SK-N-SH treated with all-trans-retinoic acid at 6 μM for 48 hours (cell line): ENCODE measurements at regions not wholly inside any gene's neighbourhood (a gene's known extent, or its start where the extent isn't known, plus 50 kb on each side); places are given as distances from the start of the nearest gene placed in this dataset.

Experiments
- ATAC-seq: fragments of 200-7000 bp; cut with Tn5 transposase; 3 replicates; pipeline ENCODE4 v1.9.1; 2020; ENCODE audit warnings: mild to moderate bottlenecking, moderate library complexity
- ARNTL ChIP-seq: fragments of 450-650 bp; formaldehyde crosslinking; IDR thresholded peaks from 2 replicates; pipeline ENCODE4 v1.5.0; 2020; ENCODE audit warnings: low read depth, mild to moderate bottlenecking, moderate library complexity, borderline replicate concordance
- BACH2 ChIP-seq: fragments of 250-450 bp; sonication (Bioruptor Pico); IDR thresholded peaks from 2 replicates; pipeline ENCODE4 v1.9.0; 2021; ENCODE audit warnings: mild to moderate bottlenecking, borderline replicate concordance
- CSDC2 ChIP-seq: fragments of 250-450 bp; sonication (Bioruptor Pico); IDR thresholded peaks from 2 replicates; pipeline ENCODE4 v1.5.0; 2020; ENCODE audit warnings: mild to moderate bottlenecking, moderate library complexity
- ESRRG ChIP-seq: fragments of 250-450 bp; sonication (Bioruptor Pico); IDR thresholded peaks from 2 replicates; pipeline ENCODE4 v1.6.1; 2021; ENCODE audit warnings: mild to moderate bottlenecking
- GLIS3 ChIP-seq: fragments of 250-450 bp; sonication (Bioruptor Pico); IDR thresholded peaks from 2 replicates; pipeline ENCODE4 v1.5.0; 2020; ENCODE audit warnings: mild to moderate bottlenecking, moderate library complexity
- ISL1 ChIP-seq: fragments of 250-450 bp; sonication (Bioruptor Pico); IDR thresholded peaks from 2 replicates; pipeline ENCODE4 v2.1.2; 2022; ENCODE audit warnings: mild to moderate bottlenecking, moderate library complexity
- OSR1 ChIP-seq: fragments of 250-450 bp; sonication (Bioruptor Pico); IDR thresholded peaks from 2 replicates; pipeline ENCODE4 v1.8.0; 2022; ENCODE audit warnings: moderate library complexity, mild to moderate bottlenecking, inconsistent platforms
- PPARA ChIP-seq: fragments of 250-450 bp; sonication (Bioruptor Pico); IDR thresholded peaks from 2 replicates; pipeline ENCODE4 v1.5.0; 2020; ENCODE audit warnings: mild to moderate bottlenecking, borderline replicate concordance
- RARB ChIP-seq: fragments of 250-450 bp; sonication (Bioruptor Pico); IDR thresholded peaks from 2 replicates; pipeline ENCODE4 v1.8.0; 2021; ENCODE audit warnings: mild to moderate bottlenecking, moderate library complexity
- SNAI2 ChIP-seq: fragments of 250-450 bp; sonication (Bioruptor Pico); IDR thresholded peaks from 2 replicates; pipeline ENCODE4 v1.5.0; 2020; ENCODE audit warnings: mild to moderate bottlenecking, moderate library complexity
- TCF4 ChIP-seq: fragments of 250-450 bp; sonication (Bioruptor Pico); IDR thresholded peaks from 2 replicates; pipeline ENCODE4 v1.8.0; 2021; ENCODE audit warnings: mild to moderate bottlenecking, moderate library complexity, borderline replicate concordance
- TOX ChIP-seq: fragments of 250-450 bp; sonication (Bioruptor Pico); IDR thresholded peaks from 2 replicates; pipeline ENCODE4 v1.8.0; 2021; ENCODE audit warnings: mild to moderate bottlenecking, moderate library complexity, borderline replicate concordance
- ZFP3 ChIP-seq: fragments of 250-450 bp; sonication (Bioruptor Pico); IDR thresholded peaks from 2 replicates; pipeline ENCODE4 v1.5.0; 2020; ENCODE audit warnings: mild to moderate bottlenecking, moderate library complexity
- ZFP30 ChIP-seq: fragments of 450-650 bp; formaldehyde crosslinking; IDR thresholded peaks from 2 replicates; pipeline ENCODE4 v1.5.0; 2022; ENCODE audit warnings: mild to moderate bottlenecking, moderate library complexity
- ZNF565 ChIP-seq: fragments of 450-650 bp; formaldehyde crosslinking; conservative IDR thresholded peaks from 2 replicates; pipeline ENCODE4 v1.5.0; 2020; ENCODE audit warnings: low read depth, mild to moderate bottlenecking, moderate library complexity
- ZNF70 ChIP-seq: fragments of 450-650 bp; formaldehyde crosslinking; IDR thresholded peaks from 2 replicates; pipeline ENCODE4 v1.5.0; 2020; ENCODE audit warnings: mild to moderate bottlenecking, moderate library complexity
- ZNF8 ChIP-seq: fragments of 450-650 bp; formaldehyde crosslinking; IDR thresholded peaks from 2 replicates; pipeline ENCODE4 v1.5.0; 2020; ENCODE audit warnings: mild to moderate bottlenecking, moderate library complexity
- TF ChIP-seq, protein P1 (sequence below): fragments of 250-450 bp; sonication (Bioruptor Pico); IDR thresholded peaks from 2 replicates; pipeline ENCODE4 v1.5.0; 2020; ENCODE audit warnings: mild to moderate bottlenecking, moderate library complexity
- TF ChIP-seq, protein P2 (sequence below): fragments of 250-450 bp; sonication (Bioruptor Pico); IDR thresholded peaks from 2 replicates; pipeline ENCODE4 v1.8.0; 2020; ENCODE audit warnings: mild to moderate bottlenecking, moderate library complexity, borderline replicate concordance
- TF ChIP-seq, protein P3 (sequence below): fragments of 250-450 bp; sonication (Bioruptor Pico); IDR thresholded peaks from 2 replicates; pipeline ENCODE4 v1.5.1; 2021; ENCODE audit warnings: mild to moderate bottlenecking, moderate library complexity
- TF ChIP-seq, protein P4 (sequence below): fragments of 250-450 bp; sonication (Bioruptor Pico); IDR thresholded peaks from 2 replicates; pipeline ENCODE4 v1.5.1; 2020; ENCODE audit warnings: low read depth, mild to moderate bottlenecking, moderate library complexity
- TF ChIP-seq, protein P5 (sequence below): fragments of 250-450 bp; sonication (Bioruptor Pico); IDR thresholded peaks from 2 replicates; pipeline ENCODE4 v1.8.0; 2021; ENCODE audit warnings: low read depth, mild to moderate bottlenecking, moderate library complexity, borderline replicate concordance

DNA sequence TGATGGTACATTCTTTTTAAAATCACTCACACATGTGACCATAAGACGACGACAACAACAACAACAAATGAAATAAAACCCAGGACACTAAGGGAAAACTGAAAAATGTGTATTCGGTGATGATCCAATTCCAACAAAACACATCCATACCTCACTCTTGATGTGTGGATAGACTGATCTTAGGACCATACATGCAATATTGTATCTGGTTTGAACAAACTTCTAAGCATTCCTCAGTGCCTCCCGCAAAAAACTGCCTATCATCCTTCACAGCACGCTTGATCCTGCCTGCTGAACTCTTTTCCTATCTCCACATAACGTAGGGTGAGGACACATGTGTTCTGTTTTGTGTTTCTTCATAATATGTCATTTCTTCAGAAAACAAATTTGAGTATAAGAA, 415.2 kb downstream of the KCTD12 start:
- ATAC-seq = no peak
- no peak for TF ChIP-seq ZFP30
- no peak for TF ChIP-seq SNAI2
- TF ChIP-seq TOX (CRISPR knock-in tag) = no peak
- TF ChIP-seq ESRRG (CRISPR knock-in tag) = no peak
- no peak for TF ChIP-seq ZFP3 (CRISPR knock-in tag)
- TF ChIP-seq, protein P1, sequence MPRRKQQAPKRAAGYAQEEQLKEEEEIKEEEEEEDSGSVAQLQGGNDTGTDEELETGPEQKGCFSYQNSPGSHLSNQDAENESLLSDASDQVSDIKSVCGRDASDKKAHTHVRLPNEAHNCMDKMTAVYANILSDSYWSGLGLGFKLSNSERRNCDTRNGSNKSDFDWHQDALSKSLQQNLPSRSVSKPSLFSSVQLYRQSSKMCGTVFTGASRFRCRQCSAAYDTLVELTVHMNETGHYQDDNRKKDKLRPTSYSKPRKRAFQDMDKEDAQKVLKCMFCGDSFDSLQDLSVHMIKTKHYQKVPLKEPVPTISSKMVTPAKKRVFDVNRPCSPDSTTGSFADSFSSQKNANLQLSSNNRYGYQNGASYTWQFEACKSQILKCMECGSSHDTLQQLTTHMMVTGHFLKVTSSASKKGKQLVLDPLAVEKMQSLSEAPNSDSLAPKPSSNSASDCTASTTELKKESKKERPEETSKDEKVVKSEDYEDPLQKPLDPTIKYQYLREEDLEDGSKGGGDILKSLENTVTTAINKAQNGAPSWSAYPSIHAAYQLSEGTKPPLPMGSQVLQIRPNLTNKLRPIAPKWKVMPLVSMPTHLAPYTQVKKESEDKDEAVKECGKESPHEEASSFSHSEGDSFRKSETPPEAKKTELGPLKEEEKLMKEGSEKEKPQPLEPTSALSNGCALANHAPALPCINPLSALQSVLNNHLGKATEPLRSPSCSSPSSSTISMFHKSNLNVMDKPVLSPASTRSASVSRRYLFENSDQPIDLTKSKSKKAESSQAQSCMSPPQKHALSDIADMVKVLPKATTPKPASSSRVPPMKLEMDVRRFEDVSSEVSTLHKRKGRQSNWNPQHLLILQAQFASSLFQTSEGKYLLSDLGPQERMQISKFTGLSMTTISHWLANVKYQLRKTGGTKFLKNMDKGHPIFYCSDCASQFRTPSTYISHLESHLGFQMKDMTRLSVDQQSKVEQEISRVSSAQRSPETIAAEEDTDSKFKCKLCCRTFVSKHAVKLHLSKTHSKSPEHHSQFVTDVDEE = no peak
- TF ChIP-seq BACH2 (CRISPR knock-in tag) = no peak
- no peak for TF ChIP-seq ARNTL (CRISPR knock-in tag)

- no peak for TF ChIP-seq OSR1 (CRISPR knock-in tag)
- TF ChIP-seq BACH2 (CRISPR knock-in tag) = no peak
- TF ChIP-seq ARNTL (CRISPR knock-in tag) = no peak
- TF ChIP-seq ZNF8 = no peak
- no peak for TF ChIP-seq SNAI2
- TF ChIP-seq RARB = no peak
- TF ChIP-seq, protein P1 = no peak
- TF ChIP-seq CSDC2 (CRISPR knock-in tag) = no peak
- no peak for ATAC-seq
Observed at GRCh38 chr13:76466043-76466442, 420.2 kb downstream of the KCTD12 start.

- no peak for ATAC-seq
- TF ChIP-seq ISL1 (CRISPR knock-in tag) = no peak
Observed at GRCh38 chr13:76463314-76463713, 422.9 kb downstream of the KCTD12 start.

DNA sequence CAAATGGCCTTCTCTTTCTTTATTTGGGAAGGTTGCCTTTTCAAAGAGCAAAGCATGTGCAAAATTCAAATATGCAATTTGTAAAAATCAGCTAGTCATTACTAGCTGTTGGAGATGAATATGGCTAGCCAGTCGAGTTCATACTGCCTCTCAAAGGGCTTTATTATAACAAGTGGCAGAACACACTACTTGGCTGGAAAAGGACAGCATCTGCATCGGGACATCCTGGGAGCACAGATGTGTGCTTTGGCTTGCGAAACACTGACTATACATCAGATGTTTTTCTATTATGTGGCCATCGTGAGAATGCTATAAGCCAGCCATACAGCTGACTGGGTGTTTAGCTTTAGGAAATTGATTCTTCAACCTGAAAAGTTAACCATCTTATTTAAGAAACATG, 424.2 kb downstream of the KCTD12 start:
- TF ChIP-seq TOX (CRISPR knock-in tag) = no peak
- TF ChIP-seq, protein P2, sequence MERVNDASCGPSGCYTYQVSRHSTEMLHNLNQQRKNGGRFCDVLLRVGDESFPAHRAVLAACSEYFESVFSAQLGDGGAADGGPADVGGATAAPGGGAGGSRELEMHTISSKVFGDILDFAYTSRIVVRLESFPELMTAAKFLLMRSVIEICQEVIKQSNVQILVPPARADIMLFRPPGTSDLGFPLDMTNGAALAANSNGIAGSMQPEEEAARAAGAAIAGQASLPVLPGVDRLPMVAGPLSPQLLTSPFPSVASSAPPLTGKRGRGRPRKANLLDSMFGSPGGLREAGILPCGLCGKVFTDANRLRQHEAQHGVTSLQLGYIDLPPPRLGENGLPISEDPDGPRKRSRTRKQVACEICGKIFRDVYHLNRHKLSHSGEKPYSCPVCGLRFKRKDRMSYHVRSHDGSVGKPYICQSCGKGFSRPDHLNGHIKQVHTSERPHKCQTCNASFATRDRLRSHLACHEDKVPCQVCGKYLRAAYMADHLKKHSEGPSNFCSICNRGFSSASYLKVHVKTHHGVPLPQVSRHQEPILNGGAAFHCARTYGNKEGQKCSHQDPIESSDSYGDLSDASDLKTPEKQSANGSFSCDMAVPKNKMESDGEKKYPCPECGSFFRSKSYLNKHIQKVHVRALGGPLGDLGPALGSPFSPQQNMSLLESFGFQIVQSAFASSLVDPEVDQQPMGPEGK (CRISPR knock-in tag) = no peak
- TF ChIP-seq TCF4 (CRISPR knock-in tag) = no peak
- no peak for TF ChIP-seq SNAI2
- TF ChIP-seq ZNF8 = no peak
- no peak for TF ChIP-seq RARB
- TF ChIP-seq ZFP30 = no peak
- TF ChIP-seq CSDC2 (CRISPR knock-in tag) = no peak
- no peak for TF ChIP-seq BACH2 (CRISPR knock-in tag)
- no peak for TF ChIP-seq ISL1 (CRISPR knock-in tag)
- TF ChIP-seq, protein P3, sequence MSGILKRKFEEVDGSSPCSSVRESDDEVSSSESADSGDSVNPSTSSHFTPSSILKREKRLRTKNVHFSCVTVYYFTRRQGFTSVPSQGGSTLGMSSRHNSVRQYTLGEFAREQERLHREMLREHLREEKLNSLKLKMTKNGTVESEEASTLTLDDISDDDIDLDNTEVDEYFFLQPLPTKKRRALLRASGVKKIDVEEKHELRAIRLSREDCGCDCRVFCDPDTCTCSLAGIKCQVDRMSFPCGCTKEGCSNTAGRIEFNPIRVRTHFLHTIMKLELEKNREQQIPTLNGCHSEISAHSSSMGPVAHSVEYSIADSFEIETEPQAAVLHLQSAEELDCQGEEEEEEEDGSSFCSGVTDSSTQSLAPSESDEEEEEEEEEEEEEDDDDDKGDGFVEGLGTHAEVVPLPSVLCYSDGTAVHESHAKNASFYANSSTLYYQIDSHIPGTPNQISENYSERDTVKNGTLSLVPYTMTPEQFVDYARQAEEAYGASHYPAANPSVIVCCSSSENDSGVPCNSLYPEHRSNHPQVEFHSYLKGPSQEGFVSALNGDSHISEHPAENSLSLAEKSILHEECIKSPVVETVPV = no peak
- no peak for TF ChIP-seq ZNF565 (CRISPR knock-in tag)
- no peak for TF ChIP-seq PPARA (CRISPR knock-in tag)
- no peak for TF ChIP-seq ZFP3 (CRISPR knock-in tag)
- TF ChIP-seq, protein P4, sequence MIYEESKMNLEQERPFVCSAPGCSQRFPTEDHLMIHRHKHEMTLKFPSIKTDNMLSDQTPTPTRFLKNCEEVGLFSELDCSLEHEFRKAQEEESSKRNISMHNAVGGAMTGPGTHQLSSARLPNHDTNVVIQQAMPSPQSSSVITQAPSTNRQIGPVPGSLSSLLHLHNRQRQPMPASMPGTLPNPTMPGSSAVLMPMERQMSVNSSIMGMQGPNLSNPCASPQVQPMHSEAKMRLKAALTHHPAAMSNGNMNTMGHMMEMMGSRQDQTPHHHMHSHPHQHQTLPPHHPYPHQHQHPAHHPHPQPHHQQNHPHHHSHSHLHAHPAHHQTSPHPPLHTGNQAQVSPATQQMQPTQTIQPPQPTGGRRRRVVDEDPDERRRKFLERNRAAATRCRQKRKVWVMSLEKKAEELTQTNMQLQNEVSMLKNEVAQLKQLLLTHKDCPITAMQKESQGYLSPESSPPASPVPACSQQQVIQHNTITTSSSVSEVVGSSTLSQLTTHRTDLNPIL (CRISPR knock-in tag) = no peak
- TF ChIP-seq, protein P5, sequence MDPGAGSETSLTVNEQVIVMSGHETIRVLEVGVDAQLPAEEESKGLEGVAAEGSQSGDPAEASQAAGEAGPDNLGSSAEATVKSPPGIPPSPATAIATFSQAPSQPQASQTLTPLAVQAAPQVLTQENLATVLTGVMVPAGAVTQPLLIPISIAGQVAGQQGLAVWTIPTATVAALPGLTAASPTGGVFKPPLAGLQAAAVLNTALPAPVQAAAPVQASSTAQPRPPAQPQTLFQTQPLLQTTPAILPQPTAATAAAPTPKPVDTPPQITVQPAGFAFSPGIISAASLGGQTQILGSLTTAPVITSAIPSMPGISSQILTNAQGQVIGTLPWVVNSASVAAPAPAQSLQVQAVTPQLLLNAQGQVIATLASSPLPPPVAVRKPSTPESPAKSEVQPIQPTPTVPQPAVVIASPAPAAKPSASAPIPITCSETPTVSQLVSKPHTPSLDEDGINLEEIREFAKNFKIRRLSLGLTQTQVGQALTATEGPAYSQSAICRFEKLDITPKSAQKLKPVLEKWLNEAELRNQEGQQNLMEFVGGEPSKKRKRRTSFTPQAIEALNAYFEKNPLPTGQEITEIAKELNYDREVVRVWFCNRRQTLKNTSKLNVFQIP (CRISPR knock-in tag) = no peak
- TF ChIP-seq ESRRG (CRISPR knock-in tag) = no peak
- TF ChIP-seq OSR1 (CRISPR knock-in tag) = no peak
- TF ChIP-seq GLIS3 = no peak
- TF ChIP-seq ZNF70 = no peak
- ATAC-seq = no peak
